ENCODE measurements at regions not wholly inside any gene's neighbourhood (a gene's known extent, or its start where the extent isn't known, plus 50 kb on each side); places are given as distances from the start of the nearest gene placed in this dataset.

DNA sequence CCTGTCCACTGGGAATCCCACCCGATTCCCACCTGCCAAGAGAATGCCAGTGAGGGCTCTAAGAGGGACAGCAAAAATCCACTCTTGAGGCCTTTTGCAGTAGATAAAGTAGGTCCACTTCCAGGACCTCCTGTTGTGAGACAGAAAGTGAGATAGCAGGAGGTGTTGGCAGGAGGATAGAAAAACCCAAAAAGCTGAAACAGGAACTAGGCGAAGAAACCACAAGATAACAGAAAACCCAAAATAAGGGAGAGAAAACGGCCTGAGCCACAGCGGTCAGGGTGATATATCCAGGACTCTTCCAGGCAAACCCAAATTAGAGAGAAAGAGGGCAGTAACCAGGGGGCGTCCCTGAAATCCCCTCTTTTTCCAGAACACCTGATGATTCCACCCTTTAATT lies 79.7 kb upstream of the LINC01488 start:
- TF ChIP-seq, protein P1, sequence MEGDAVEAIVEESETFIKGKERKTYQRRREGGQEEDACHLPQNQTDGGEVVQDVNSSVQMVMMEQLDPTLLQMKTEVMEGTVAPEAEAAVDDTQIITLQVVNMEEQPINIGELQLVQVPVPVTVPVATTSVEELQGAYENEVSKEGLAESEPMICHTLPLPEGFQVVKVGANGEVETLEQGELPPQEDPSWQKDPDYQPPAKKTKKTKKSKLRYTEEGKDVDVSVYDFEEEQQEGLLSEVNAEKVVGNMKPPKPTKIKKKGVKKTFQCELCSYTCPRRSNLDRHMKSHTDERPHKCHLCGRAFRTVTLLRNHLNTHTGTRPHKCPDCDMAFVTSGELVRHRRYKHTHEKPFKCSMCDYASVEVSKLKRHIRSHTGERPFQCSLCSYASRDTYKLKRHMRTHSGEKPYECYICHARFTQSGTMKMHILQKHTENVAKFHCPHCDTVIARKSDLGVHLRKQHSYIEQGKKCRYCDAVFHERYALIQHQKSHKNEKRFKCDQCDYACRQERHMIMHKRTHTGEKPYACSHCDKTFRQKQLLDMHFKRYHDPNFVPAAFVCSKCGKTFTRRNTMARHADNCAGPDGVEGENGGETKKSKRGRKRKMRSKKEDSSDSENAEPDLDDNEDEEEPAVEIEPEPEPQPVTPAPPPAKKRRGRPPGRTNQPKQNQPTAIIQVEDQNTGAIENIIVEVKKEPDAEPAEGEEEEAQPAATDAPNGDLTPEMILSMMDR (IDR thresholded peaks at IDR 0.05), result no peak
- TF ChIP-seq POLR2A (IDR thresholded peaks at IDR 0.05), result no peak
- Histone ChIP-seq H3K36me3 (no peaks in the 10 kb centered on the region), H3K27ac (no peak overlapping the region), H3K4me3 (replicated peaks in 1 of 3) (no peak overlapping the region), H3K9me3 (no peaks in the 10 kb centered on the region), H3K4me1 (peaks cover 4 to 6% of the 10 kb centered on the region in 2 donors), H3K27me3 (no peaks in the 10 kb centered on the region)
- WGBS, 2 donors, result 76 to 87% methylated on average over 5 of the region's 5 CpGs
- intact Hi-C loops (cut with DNase I), result no loop called here
- no peak for DNase-seq

DNA sequence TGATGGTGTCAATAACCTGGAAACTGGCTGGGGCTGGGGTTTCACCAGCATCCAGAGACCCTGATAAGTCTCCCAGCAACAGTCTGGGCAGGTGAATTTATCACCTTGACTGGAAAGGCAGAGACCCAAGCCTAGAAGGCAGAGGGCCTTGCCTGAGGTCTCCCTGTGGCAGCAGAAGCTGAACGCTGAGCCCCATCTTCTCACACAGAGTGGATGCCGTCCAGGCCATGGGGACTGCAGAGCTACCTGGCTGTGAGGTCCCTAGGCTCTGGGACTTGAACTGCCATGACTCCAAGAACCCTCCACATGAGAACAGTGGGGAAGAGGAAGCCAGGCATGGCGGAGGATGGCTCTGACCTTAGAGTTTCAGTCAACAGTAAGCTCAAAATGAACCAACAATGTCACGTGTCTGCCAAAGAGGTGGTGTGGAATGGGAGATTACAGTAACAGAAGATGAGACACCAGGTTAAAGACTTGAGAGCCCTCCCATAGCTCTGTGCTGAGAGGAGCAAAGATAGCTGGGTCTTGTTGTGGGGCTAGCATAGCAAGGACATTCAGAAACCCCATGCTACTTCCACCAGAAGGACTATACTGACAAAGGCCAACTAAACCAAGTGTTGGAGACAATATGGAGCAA lies 79.1 kb upstream of the LINC01488 start:
- H3K4me3 ChIP-seq (replicated peaks in 1 of 3), result no peak overlapping the region
- TF ChIP-seq POLR2A (IDR thresholded peaks at IDR 0.05), result no peak
- TF ChIP-seq, protein P1 (IDR thresholded peaks at IDR 0.05), result no peak
- H3K36me3 ChIP-seq, result no peaks in the 10 kb centered on the region
- 46 to 60% methylated on average over 3 to 4 of the region's 4 CpGs for WGBS, 2 donors
- no peak overlapping the region for H3K27ac ChIP-seq
- no peak for DNase-seq
- intact Hi-C loops (cut with DNase I), result no loop called here
- no peaks in the 10 kb centered on the region for H3K27me3 ChIP-seq
- H3K4me1 ChIP-seq, result peaks cover 4 to 6% of the 10 kb centered on the region in 2 donors
- no peaks in the 10 kb centered on the region for H3K9me3 ChIP-seq

DNA sequence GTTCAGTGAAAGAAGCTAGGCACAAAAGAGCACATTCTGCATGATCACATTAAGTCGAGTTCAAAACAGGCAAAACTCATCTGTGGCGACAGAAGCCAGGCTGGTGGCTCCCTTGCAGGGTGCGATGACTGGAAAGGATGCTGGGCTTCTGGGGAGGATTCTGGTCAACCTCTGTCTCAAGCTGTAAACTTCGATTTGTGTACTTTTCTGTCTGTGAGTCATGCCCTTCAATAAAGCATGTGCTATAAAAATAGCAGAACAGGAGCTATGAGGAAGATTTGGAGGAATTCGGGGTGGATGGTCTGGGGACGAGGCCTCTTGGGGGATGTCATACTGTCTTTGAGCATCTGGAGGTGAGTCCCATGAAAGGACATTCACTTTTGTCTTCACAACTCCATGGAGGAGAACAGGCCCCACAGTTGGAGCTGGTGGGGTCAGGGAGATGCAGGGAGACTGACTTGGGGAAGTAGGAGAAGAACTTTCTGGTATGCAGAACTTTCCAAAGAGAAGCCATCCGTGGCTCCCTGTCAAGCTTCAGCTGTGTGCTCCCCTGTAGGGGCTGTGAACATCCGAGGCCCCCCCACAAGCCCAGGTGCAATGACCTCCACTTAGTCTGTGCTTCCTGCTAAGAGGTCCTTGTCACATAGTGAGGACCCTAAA lies 77.8 kb upstream of the LINC01488 start:
- H3K27ac ChIP-seq, result no peak overlapping the region
- intact Hi-C loops (cut with DNase I), result no loop called here
- H3K27me3 ChIP-seq, result no peaks in the 10 kb centered on the region
- TF ChIP-seq, protein P1 (IDR thresholded peaks at IDR 0.05), result no peak
- no peak for TF ChIP-seq POLR2A (IDR thresholded peaks at IDR 0.05)
- DNase-seq, result no peak
- WGBS, 2 donors, result 80 to 91% methylated on average over 8 of the region's 8 CpGs
- H3K36me3 ChIP-seq, result no peaks in the 10 kb centered on the region
- no peak overlapping the region for H3K4me3 ChIP-seq (replicated peaks in 1 of 3)
- H3K9me3 ChIP-seq, result no peaks in the 10 kb centered on the region
- peaks cover 4 to 6% of the 10 kb centered on the region in 2 donors for H3K4me1 ChIP-seq

DNA sequence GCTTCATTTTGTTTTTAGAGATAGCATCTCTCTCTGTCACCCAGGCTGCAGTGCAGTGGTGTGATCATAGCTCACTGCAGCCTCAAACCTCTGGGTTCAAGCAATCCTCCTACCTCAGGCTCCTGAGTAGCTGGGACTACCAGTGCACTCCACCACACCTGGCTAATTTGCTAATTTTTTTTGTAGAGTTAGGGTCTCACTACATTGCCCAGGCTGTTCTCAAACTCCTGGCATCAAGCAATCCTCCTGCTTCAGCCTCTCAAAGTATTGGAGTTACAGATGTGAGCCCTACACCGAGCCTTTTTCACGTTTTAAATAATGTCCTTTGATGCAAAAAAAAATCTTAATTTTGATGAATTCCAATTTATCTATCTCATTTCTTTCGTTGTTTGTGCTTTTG lies 75.4 kb upstream of the LINC01488 start:
- Histone ChIP-seq H3K27me3 (no peaks in the 10 kb centered on the region), H3K4me3 (replicated peaks in 1 of 3) (no peak overlapping the region), H3K9me3 (no peaks in the 10 kb centered on the region), H3K4me1 (peaks cover 0 to 4% of the 10 kb centered on the region in 2 donors), H3K36me3 (no peaks in the 10 kb centered on the region), H3K27ac (no peak overlapping the region)
- DNase-seq, result no peak
- 93 to 94% methylated on average over 3 of the region's 3 CpGs for WGBS, 2 donors
- intact Hi-C loops (cut with DNase I), result no loop called here
- TF ChIP-seq POLR2A (IDR thresholded peaks at IDR 0.05), result no peak
- TF ChIP-seq, protein P1 (IDR thresholded peaks at IDR 0.05), result no peak
